ENCODE measurements at regions not wholly inside any gene's neighbourhood (a gene's known extent, or its start where the extent isn't known, plus 50 kb on each side); places are given as distances from the start of the nearest gene placed in this dataset.

- FAIRE-seq: no peak
These were observed 541.1 kb upstream of the CAMK1G start for GRCh38 chr1:209042413-209042812.

- FAIRE-seq: peak; percentile 100
These were observed 538.0 kb upstream of the CAMK1G start for GRCh38 chr1:209045331-209046057.

- FAIRE-seq: no peak
These were observed 537.5 kb upstream of the CAMK1G start for GRCh38 chr1:209046058-209046417.

GRCh38 chr1:209046935-209047334 lies 536.6 kb upstream of the CAMK1G start:
- FAIRE-seq: no peak

GRCh38 chr1:209048941-209049669 lies 534.4 kb upstream of the CAMK1G start:
- FAIRE-seq: peak; percentile 99

- FAIRE-seq: no peak
These were observed 531.9 kb upstream of the CAMK1G start for GRCh38 chr1:209051570-209051969.

- FAIRE-seq: no peak
These were observed 529.9 kb upstream of the CAMK1G start for GRCh38 chr1:209053587-209053986.

GRCh38 chr1:209057083-209057482 lies 526.4 kb upstream of the CAMK1G start:
- FAIRE-seq: no peak

- no peak for FAIRE-seq
These were observed 525.6 kb upstream of the CAMK1G start for GRCh38 chr1:209057901-209058300.

- FAIRE-seq: no peak
These were observed 524.1 kb upstream of the CAMK1G start for GRCh38 chr1:209059376-209059775.

GRCh38 chr1:209059981-209060380 lies 523.5 kb upstream of the CAMK1G start:
- peak; percentile 83 for FAIRE-seq

- FAIRE-seq: no peak
These were observed 521.4 kb upstream of the CAMK1G start for GRCh38 chr1:209062081-209062620.

GRCh38 chr1:209062863-209063262 lies 520.7 kb upstream of the CAMK1G start:
- FAIRE-seq: peak; percentile 89

GRCh38 chr1:209063767-209064659 lies 519.5 kb upstream of the CAMK1G start:
- peak; percentile 47 for FAIRE-seq

GRCh38 chr1:209064850-209065706 lies 518.4 kb upstream of the CAMK1G start:
- FAIRE-seq: peak; percentile 99

GRCh38 chr1:209072481-209072880 lies 511.0 kb upstream of the CAMK1G start:
- peak; percentile 74 for FAIRE-seq

GRCh38 chr1:209073879-209074278 lies 509.6 kb upstream of the CAMK1G start:
- no peak for FAIRE-seq

GRCh38 chr1:209074575-209075250 lies 508.8 kb upstream of the CAMK1G start:
- peak; percentile 88 for FAIRE-seq

GRCh38 chr1:209076688-209077087 lies 506.8 kb upstream of the CAMK1G start:
- no peak for FAIRE-seq

GRCh38 chr1:209080170-209080781 lies 503.2 kb upstream of the CAMK1G start:
- peak; percentile 92 for FAIRE-seq
